A673 (cell line): ENCODE measurements at regions not wholly inside any gene's neighbourhood (a gene's known extent, or its start where the extent isn't known, plus 50 kb on each side); places are given as distances from the start of the nearest gene placed in this dataset.

Source experiments
- BruUV-seq: library from RNA; stranded (reverse); fragments of 400-500 nt; replicated peaks from 2 replicates; lab custom pipeline; 2021; lab: Mats Ljungman, UMichigan
- CTCF ChIA-PET: fragments of 300-600 bp; sonication (Branson Sonifier 250); formaldehyde crosslinking; loops from one replicate; lab custom pipeline; 2022; ENCODE audit warnings: antibody characterized with exemption; lab: Charles Lee
- POLR2A ChIA-PET: fragments of 300-600 bp; sonication (Branson Sonifier 250); formaldehyde crosslinking; loops from one replicate; lab custom pipeline; 2022; ENCODE audit warnings: antibody characterized with exemption; ENCODE audit not compliant: low non-redundant PET; lab: Charles Lee
- DNase-seq: peaks from one replicate; pipeline ENCODE4 v3.0.0-alpha.2; 2015; ENCODE audit warnings: low spot score
- H3K27ac ChIP-seq: fragments of 200-600 bp; sonication (generic); 2 replicates; pipeline ENCODE4 v1.5.1; 2016; ENCODE audit warnings: mixed run types, low read depth, mild to moderate bottlenecking, mixed read lengths, antibody characterized with exemption, low read length; ENCODE audit not compliant: poor library complexity, severe bottlenecking
- H3K27me3 ChIP-seq: fragments of 200-600 bp; sonication (generic); replicated peaks from 2 replicates; pipeline ENCODE4 v1.6.1; 2017; ENCODE audit warnings: mixed run types, low read depth, mild to moderate bottlenecking, mixed read lengths, antibody characterized with exemption, low read length; ENCODE audit not compliant: insufficient read depth, poor library complexity
- H3K36me3 ChIP-seq: fragments of 200-600 bp; sonication (generic); 2 replicates; pipeline ENCODE4 v1.6.1; 2016; ENCODE audit warnings: mixed run types, mild to moderate bottlenecking, mixed read lengths, antibody characterized with exemption, low read length; ENCODE audit not compliant: insufficient read depth, poor library complexity, severe bottlenecking
- H3K4me1 ChIP-seq: fragments of 200-600 bp; sonication (generic); 2 replicates; pipeline ENCODE4 v1.6.1; 2017; ENCODE audit warnings: mixed run types, mild to moderate bottlenecking, mixed read lengths, antibody characterized with exemption, low read length; ENCODE audit not compliant: insufficient read depth, poor library complexity, severe bottlenecking
- H3K4me3 ChIP-seq: fragments of 200-600 bp; sonication (generic); 2 replicates; pipeline ENCODE4 v1.5.1; 2016; ENCODE audit warnings: low read depth, mixed run types, mild to moderate bottlenecking, mixed read lengths, low read length; ENCODE audit not compliant: poor library complexity, severe bottlenecking
- H3K9me3 ChIP-seq: fragments of 200-600 bp; sonication (generic); 2 replicates; pipeline ENCODE4 v1.6.1; 2016; ENCODE audit warnings: mixed run types, low read depth, mild to moderate bottlenecking, mixed read lengths, antibody characterized with exemption, low read length; ENCODE audit not compliant: poor library complexity, severe bottlenecking
- CTCF ChIP-seq: fragments of 300-800, 200-600 bp; sonication (generic); conservative IDR thresholded peaks from 2 replicates; pipeline ENCODE4 v1.5.1; 2017; ENCODE audit warnings: low read depth, mild to moderate bottlenecking, antibody characterized with exemption, low read length, moderate library complexity, mixed read lengths
- EZH2 ChIP-seq: fragments of 200-600 bp; sonication (generic); IDR thresholded peaks from 2 replicates; pipeline ENCODE4 v1.6.1; 2017; ENCODE audit warnings: borderline replicate concordance, low read depth, mild to moderate bottlenecking, mixed read lengths, antibody characterized with exemption, low read length; ENCODE audit not compliant: poor library complexity, severe bottlenecking
- intact Hi-C: fragments of 100-400 bp; cut with micrococcal nuclease; formaldehyde crosslinking; loops from one replicate; pipeline ENCODE4 v1.10.0; 2022; ENCODE audit not compliant: unreplicated experiment

- ChIA-PET POLR2A (interaction anchor here (0.6 kb wide), 1 partner anchor 653 kb away, joined by 5 read pairs; no protein-coding TSS in a partner anchor), CTCF (no interaction called here)
- H3K4me1 ChIP-seq, result no peaks in the 10 kb centered on the region
- intact Hi-C loops, result no loop called here
- no peak overlapping the region for H3K4me3 ChIP-seq
- no peaks in the 10 kb centered on the region for H3K27me3 ChIP-seq
- no peaks in the 10 kb centered on the region for H3K36me3 ChIP-seq
- H3K9me3 ChIP-seq, result no peaks in the 10 kb centered on the region
- no TSS peak for BruUV-seq
- no peak for DNase-seq
- TF ChIP-seq EZH2 (no peak), CTCF (no peak)
- no peak overlapping the region for H3K27ac ChIP-seq
Measured at GRCh38 chr2:150162241-150162942, 325.1 kb downstream of the RND3 start.

GRCh38 chr2:150160058-150160457 is 327.4 kb downstream of the RND3 start:
- TF ChIP-seq EZH2, result no peak
- TF ChIP-seq CTCF, result no peak
- Histone ChIP-seq H3K4me1 (no peaks in the 10 kb centered on the region), H3K9me3 (no peaks in the 10 kb centered on the region), H3K4me3 (no peak overlapping the region), H3K36me3 (no peaks in the 10 kb centered on the region), H3K27ac (no peak overlapping the region), H3K27me3 (no peaks in the 10 kb centered on the region)
- CTCF ChIA-PET, result no interaction called here
- POLR2A ChIA-PET, result no interaction called here
- BruUV-seq, result no TSS peak
- DNase-seq, result peak; percentile 33
- intact Hi-C loops, result no loop called here

GRCh38 chr2:150159300-150159699 is 328.2 kb downstream of the RND3 start:
- no peak for TF ChIP-seq CTCF
- TF ChIP-seq EZH2, result no peak
- DNase-seq, result no peak
- H3K4me1 ChIP-seq, result no peaks in the 10 kb centered on the region
- CTCF ChIA-PET, result no interaction called here
- no peak overlapping the region for H3K27ac ChIP-seq
- H3K4me3 ChIP-seq, result no peak overlapping the region
- BruUV-seq, result no TSS peak
- no peaks in the 10 kb centered on the region for H3K9me3 ChIP-seq
- POLR2A ChIA-PET, result interaction anchor here (0.7 kb wide), 1 partner anchor 98 kb away, joined by 5 read pairs; no protein-coding TSS in a partner anchor
- H3K36me3 ChIP-seq, result no peaks in the 10 kb centered on the region
- H3K27me3 ChIP-seq, result no peaks in the 10 kb centered on the region
- intact Hi-C loops, result no loop called here
